HFFc6 (cell line): ENCODE measurements at regions not wholly inside any gene's neighbourhood (a gene's known extent, or its start where the extent isn't known, plus 50 kb on each side); places are given as distances from the start of the nearest gene placed in this dataset.

Source experiments
- DNase-seq: peaks from one replicate; pipeline ENCODE4 v3.0.0-alpha.2; 2018
- H3K27ac Mint-ChIP-seq: 2 replicates; pipeline ENCODE4 v1.8.0; 2020; ENCODE audit warnings: mild to moderate bottlenecking, mixed read lengths
- H3K27me3 Mint-ChIP-seq: 2 replicates; pipeline ENCODE4 v1.8.0; 2021; ENCODE audit warnings: mild to moderate bottlenecking, moderate library complexity, mixed read lengths; ENCODE audit not compliant: insufficient read depth
- H3K36me3 Mint-ChIP-seq: 2 replicates; pipeline ENCODE4 v1.8.0; 2021; ENCODE audit warnings: low read depth, mixed read lengths
- H3K4me1 Mint-ChIP-seq: 2 replicates; pipeline ENCODE4 v1.8.0; 2020; ENCODE audit warnings: low read depth, mixed read lengths
- H3K4me3 Mint-ChIP-seq: 2 replicates; pipeline ENCODE4 v1.8.0; 2020; ENCODE audit warnings: mild to moderate bottlenecking, moderate library complexity, mixed read lengths
- H3K9me3 Mint-ChIP-seq: 2 replicates; pipeline ENCODE4 v1.8.0; 2020; ENCODE audit warnings: mild to moderate bottlenecking, mixed read lengths
- CTCF ChIP-seq: fragments of 200-600 bp; sonication (generic); IDR thresholded peaks from 2 replicates; pipeline ENCODE4 v1.5.0; 2021; ENCODE audit warnings: antibody characterized with exemption, mild to moderate bottlenecking

DNA sequence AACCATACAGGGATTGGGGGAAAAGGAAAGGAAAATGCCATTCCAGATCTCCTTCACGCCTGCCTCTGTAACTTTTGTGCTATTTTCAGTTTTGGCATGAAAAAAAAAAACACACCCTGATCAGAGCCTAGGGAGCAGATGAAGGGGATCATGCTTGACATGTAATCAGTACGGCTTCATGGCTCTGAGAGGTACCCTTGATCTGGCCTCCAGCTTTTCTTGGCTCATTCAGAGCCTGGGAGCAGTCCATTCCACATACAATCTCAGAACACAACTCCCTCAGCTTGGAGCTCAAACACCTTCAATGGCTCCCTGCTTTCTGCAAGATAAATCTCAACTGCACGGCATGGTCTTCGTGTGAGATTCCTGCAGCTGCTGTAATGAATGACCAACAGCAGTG, 422.8 kb upstream of the ZMIZ1 start:
- no peak overlapping the region for H3K4me3 Mint-ChIP-seq
- peaks cover 25% of the 10 kb centered on the region for H3K4me1 Mint-ChIP-seq
- no peak overlapping the region for H3K27ac Mint-ChIP-seq
- H3K9me3 Mint-ChIP-seq = no peaks in the 10 kb centered on the region; the same call in 1 of the 2 replicates
- no peaks in the 10 kb centered on the region for H3K36me3 Mint-ChIP-seq
- H3K27me3 Mint-ChIP-seq = peaks cover 20% of the 10 kb centered on the region
- no peak for DNase-seq
- no peak for TF ChIP-seq CTCF

GRCh38 chr10:78648256-78648860, 420.4 kb upstream of the ZMIZ1 start:
- Mint-ChIP-seq H3K4me3 (no peak overlapping the region), H3K27me3 (peaks cover 20% of the 10 kb centered on the region), H3K4me1 (peaks cover 25% of the 10 kb centered on the region), H3K36me3 (no peaks in the 10 kb centered on the region), H3K27ac (no peak overlapping the region), H3K9me3 (no peaks in the 10 kb centered on the region; the same call in 1 of the 2 replicates)
- no peak for TF ChIP-seq CTCF
- peak; percentile 20 for DNase-seq

GRCh38 chr10:78649429-78649828, 419.3 kb upstream of the ZMIZ1 start:
- Mint-ChIP-seq H3K4me3 (no peak overlapping the region), H3K4me1 (peaks cover 25% of the 10 kb centered on the region), H3K36me3 (no peaks in the 10 kb centered on the region), H3K9me3 (no peaks in the 10 kb centered on the region; the same call in 1 of the 2 replicates), H3K27me3 (peaks cover 27% of the 10 kb centered on the region), H3K27ac (no peak overlapping the region)
- TF ChIP-seq CTCF = no peak
- no peak for DNase-seq

DNA sequence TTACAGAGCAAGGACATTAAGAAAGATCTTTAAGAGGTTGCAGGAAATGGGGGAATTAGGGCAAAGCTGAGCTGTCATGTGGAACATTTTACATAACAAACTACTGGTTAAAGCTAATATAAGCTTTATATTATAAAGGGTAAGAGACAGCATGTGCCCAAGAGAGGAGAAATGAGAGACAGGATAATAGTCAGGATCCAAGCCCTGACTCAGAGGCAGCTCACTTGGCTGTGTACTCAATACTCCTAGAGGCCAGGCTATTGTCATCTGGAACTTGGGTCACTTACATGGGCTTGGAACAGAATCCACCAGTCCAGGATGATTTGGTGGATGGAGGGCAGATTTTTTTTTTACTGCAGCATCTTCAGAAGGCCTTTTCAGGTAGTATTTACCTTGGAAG, 418.6 kb upstream of the ZMIZ1 start:
- Mint-ChIP-seq H3K27ac (no peak overlapping the region), H3K4me1 (peaks cover 25% of the 10 kb centered on the region), H3K4me3 (no peak overlapping the region), H3K9me3 (no peaks in the 10 kb centered on the region; the same call in 1 of the 2 replicates), H3K36me3 (no peaks in the 10 kb centered on the region), H3K27me3 (peaks cover 27% of the 10 kb centered on the region)
- no peak for TF ChIP-seq CTCF
- DNase-seq = no peak

- DNase-seq = no peak
- Mint-ChIP-seq H3K27ac (no peak overlapping the region), H3K27me3 (peaks cover 27% of the 10 kb centered on the region), H3K4me3 (no peak overlapping the region), H3K9me3 (no peaks in the 10 kb centered on the region), H3K36me3 (no peaks in the 10 kb centered on the region), H3K4me1 (peaks cover 25% of the 10 kb centered on the region)
- no peak for TF ChIP-seq CTCF
Observed at GRCh38 chr10:78651287-78651686, 417.5 kb upstream of the ZMIZ1 start.

GRCh38 chr10:78653555-78653954, 415.2 kb upstream of the ZMIZ1 start:
- peaks cover 23% of the 10 kb centered on the region for H3K27me3 Mint-ChIP-seq
- H3K9me3 Mint-ChIP-seq = no peaks in the 10 kb centered on the region
- TF ChIP-seq CTCF = no peak
- no peak for DNase-seq
- no peak overlapping the region for H3K27ac Mint-ChIP-seq
- H3K36me3 Mint-ChIP-seq = no peaks in the 10 kb centered on the region
- no peak overlapping the region for H3K4me3 Mint-ChIP-seq
- peaks cover 13% of the 10 kb centered on the region for H3K4me1 Mint-ChIP-seq
